HepG2 (cell line): ENCODE measurements at regions not wholly inside any gene's neighbourhood (a gene's known extent, or its start where the extent isn't known, plus 50 kb on each side); places are given as distances from the start of the nearest gene placed in this dataset.
"Not testable (repeated sequence)": the region's sequence is repeated elsewhere in the genome, so short reads cannot be mapped to it uniquely, and the experiment has no call there.

Experiments
- ATAC-seq: fragments of 200-7000 bp; cut with Tn5 transposase; 3 replicates; pipeline ENCODE4 v1.9.1; 2020; ENCODE audit warnings: mild to moderate bottlenecking, moderate library complexity
- BruUV-seq: library from RNA; stranded (reverse); fragments of 400-500 nt; replicated peaks from 2 replicates; lab custom pipeline; 2021; lab: Mats Ljungman, UMichigan
- CTCF ChIA-PET: fragments of 300-600 bp; formaldehyde crosslinking; extraction: SDS; loops from one replicate; lab custom pipeline; 2021; ENCODE audit warnings: low total read pairs, inconsistent platforms, low intra/inter-chr PET ratio; lab: Yijun Ruan, JAX
- POLR2A ChIA-PET: fragments of 350-600 bp; sonication (Branson Sonifier 250); formaldehyde crosslinking; loops from one replicate; lab custom pipeline; 2020; ENCODE audit warnings: antibody characterized with exemption, inconsistent platforms; lab: Yijun Ruan, JAX
- DNase-seq: peaks from one replicate; pipeline ENCODE4 v3.0.0-alpha.2; 2015; ENCODE audit warnings: low spot score
- FAIRE-seq: peaks from 3 replicates; lab custom pipeline; 2011; peaks lifted over from hg19 to GRCh38; lab: Jason Lieb, UNC
- H2AFZ ChIP-seq: one replicate; pipeline ENCODE4 v1.6.1; 2011; ENCODE audit warnings: low read length, inconsistent platforms
- H3K27ac ChIP-seq: fragments of 300-600 bp; 3 replicates; pipeline ENCODE4 v1.8.0; 2011; ENCODE audit warnings: mixed run types, mild to moderate bottlenecking, mixed read lengths, low read length, inconsistent platforms; ENCODE audit not compliant: insufficient read depth; ENCODE audit errors: extremely low read length
- H3K27me3 ChIP-seq, 2 experiments: fragments of 200-600 bp in 1 of 2; 2 replicates in 1 of 2; 3 replicates in 1 of 2; pipeline versions ENCODE4 v1.6.0 to v1.8.0; 2011; ENCODE audit warnings: low read length in 2 of 2, mild to moderate bottlenecking in 2 of 2, moderate library complexity in 2 of 2, inconsistent platforms in 1 of 2; ENCODE audit not compliant: insufficient read depth in 2 of 2, control insufficient read depth in 1 of 2
- H3K36me3 ChIP-seq, 2 experiments: fragments of 200-600 bp in 1 of 2; replicated peaks in 1 of 2; 2 replicates in 1 of 2; 3 replicates in 1 of 2; pipeline versions ENCODE4 v1.5.1 to v1.8.0; 2011; ENCODE audit warnings: low read length in 2 of 2, inconsistent platforms in 1 of 2; ENCODE audit not compliant: insufficient read depth in 2 of 2, control insufficient read depth in 1 of 2
- H3K4me1 ChIP-seq: 2 replicates; pipeline ENCODE4 v1.5.1; 2012; ENCODE audit warnings: low read length, inconsistent platforms; ENCODE audit not compliant: insufficient read depth
- H3K4me2 ChIP-seq: 2 replicates; pipeline ENCODE4 v1.6.0; 2011; ENCODE audit warnings: low read depth, low read length, inconsistent platforms
- H3K4me3 ChIP-seq, 3 experiments: fragments of 200-600 bp in 1 of 3; sonication (generic), shearing (Covaris generic) in 1 of 3; replicated peaks in 1 of 3; 2 replicates each; pipeline ENCODE4 v1.5.1; 2011 to 2016; ENCODE audit warnings: low read length in 3 of 3, inconsistent platforms in 2 of 3, low read depth in 2 of 3, mild to moderate bottlenecking in 2 of 3, control low read depth in 1 of 3, mixed read lengths in 1 of 3; ENCODE audit not compliant: insufficient read depth in 1 of 3
- H3K79me2 ChIP-seq: one replicate; pipeline ENCODE4 v1.6.1; 2011; ENCODE audit warnings: low read length, inconsistent platforms; ENCODE audit not compliant: insufficient read depth
- H3K9ac ChIP-seq: 2 replicates; pipeline ENCODE4 v1.6.0; 2011; ENCODE audit warnings: mild to moderate bottlenecking, low read depth, low read length, inconsistent platforms; ENCODE audit not compliant: insufficient read depth
- H3K9me3 ChIP-seq: 2 replicates; pipeline ENCODE4 v1.5.1; 2012; ENCODE audit warnings: mild to moderate bottlenecking, low read length
- H4K20me1 ChIP-seq: 2 replicates; pipeline ENCODE4 v1.6.0; 2011; ENCODE audit warnings: inconsistent platforms, mild to moderate bottlenecking, low read length, moderate library complexity; ENCODE audit not compliant: insufficient read depth
- GTF3A ChIP-seq: sonication (generic); formaldehyde crosslinking; conservative IDR thresholded peaks from 2 replicates; pipeline ENCODE4 v1.4.0; 2020; ENCODE audit warnings: mild to moderate bottlenecking, missing genetic modification reagents
- WGBS: methylation state at CpG from one replicate; pipeline ENCODE4 v1.1.6; 2017; ENCODE audit warnings: low lambda C conversion rate; 5-methylcytosine and 5-hydroxymethylcytosine counted together
- in situ Hi-C: cut with HindIII; loops from 2 replicates; pipeline ENCODE4 v1.10.0; 2017; ENCODE audit warnings: low pct_unique_long_range_greater_than_20kb; ENCODE audit not compliant: extremely low pct_ligation_motif_present
- intact Hi-C: fragments of 100-400 bp; cut with micrococcal nuclease; formaldehyde crosslinking; loops from one replicate; pipeline ENCODE4 v1.10.0; 2022; ENCODE audit not compliant: unreplicated experiment

DNA sequence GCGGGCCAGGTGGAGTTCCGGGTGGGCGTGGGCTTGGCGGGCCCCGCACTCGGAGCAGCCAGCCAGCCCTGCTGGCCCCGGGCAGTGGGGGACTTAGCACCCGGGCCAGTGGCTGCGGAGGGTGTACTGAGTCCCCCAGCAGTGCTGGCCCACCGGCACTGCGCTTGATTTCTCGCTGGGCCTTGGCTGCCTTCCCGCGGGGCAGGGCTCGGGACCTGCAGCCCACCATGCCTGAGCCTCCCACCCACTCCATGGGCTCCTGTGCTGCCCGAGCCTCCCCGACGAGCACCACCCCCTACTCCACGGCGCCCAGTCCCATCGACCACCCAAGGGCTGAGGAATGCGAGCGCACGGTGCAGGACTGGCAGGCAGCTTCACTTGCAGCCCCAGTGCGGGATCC lies 55.3 kb upstream of the ITGB1 start:
- POLR2A ChIA-PET, ATAC-seq, BruUV-seq: not testable (repeated sequence)

DNA sequence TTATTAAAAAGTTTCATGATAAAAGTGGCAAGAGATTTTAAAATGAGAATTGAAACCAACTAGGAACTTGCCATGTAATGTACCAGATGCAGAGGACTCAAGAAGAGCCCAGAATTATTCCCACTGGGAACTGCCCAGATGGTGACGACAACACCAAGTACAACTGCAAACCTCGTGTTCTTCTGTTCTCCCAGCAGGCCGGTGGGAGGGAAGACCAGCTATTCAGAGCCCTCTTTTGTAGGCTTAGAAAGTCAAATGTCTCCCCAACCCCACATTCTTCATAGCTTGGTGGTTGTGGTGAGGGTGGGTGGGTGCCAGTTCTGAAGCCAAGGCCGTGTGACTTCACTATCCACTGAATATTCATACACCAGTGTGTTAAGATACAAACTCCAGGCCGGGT lies 54.3 kb upstream of the ITGB1 start:
- Histone ChIP-seq H3K4me2 (no peak overlapping the region), H3K4me1 (peaks cover 25% of the 10 kb centered on the region), H3K9me3 (no peaks in the 10 kb centered on the region), H2AFZ (no peak overlapping the region), H3K27me3 (0 out of 5 replicates have a peak, but pooled peaks cover 0 to 10% of the 10 kb centered on the region in 2 experiments), H4K20me1 (no peaks in the 10 kb centered on the region), H3K36me3 (no peaks in the 10 kb centered on the region), H3K4me3 (no peak overlapping the region), H3K27ac (no peak overlapping the region), H3K9ac (no peak overlapping the region), H3K79me2 (no peaks in the 10 kb centered on the region)
- intact Hi-C loops (no loop called here), in situ Hi-C loops (no loop called here)
- no peak for TF ChIP-seq GTF3A (CRISPR knock-in tag)
- ATAC-seq (no peak), FAIRE-seq (no peak), DNase-seq (no peak)
- CTCF ChIA-PET = no interaction called here
- POLR2A ChIA-PET = no interaction called here
- 55% methylated on average over 3 of the region's 5 CpGs for WGBS
- BruUV-seq = no TSS peak

More for the DNA sequence above, 55.3 kb upstream of the ITGB1 start:
- H3K79me2 ChIP-seq, H3K27ac ChIP-seq, H4K20me1 ChIP-seq, H3K36me3 ChIP-seq, in situ Hi-C loops, CTCF ChIA-PET, DNase-seq, H2AFZ ChIP-seq, H3K4me3 ChIP-seq, FAIRE-seq, H3K9ac ChIP-seq, H3K4me2 ChIP-seq, H3K9me3 ChIP-seq, intact Hi-C loops: not testable (repeated sequence)
- 59% methylated on average over 9 of the region's 25 CpGs for WGBS
- peaks cover 25% of the 10 kb centered on the region for H3K4me1 ChIP-seq
- 0 out of 5 replicates have a peak, but pooled peaks cover 0 to 10% of the 10 kb centered on the region in 2 experiments for H3K27me3 ChIP-seq
